Liver (tissue), 8 donors: ENCODE measurements at regions not wholly inside any gene's neighbourhood (a gene's known extent, or its start where the extent isn't known, plus 50 kb on each side); places are given as distances from the start of the nearest gene placed in this dataset.

Experiments used
- DNase-seq: peaks from one replicate; pipeline ENCODE4 v3.0.0-alpha.2; 2017; ENCODE audit warnings: low spot score
- H3K27ac ChIP-seq, 2 donors: one replicate each; pipeline ENCODE4 v1.7.0; 2013; ENCODE audit warnings: inconsistent platforms in 2 of 2, low read length in 2 of 2, control low read depth in 1 of 2, low read depth in 1 of 2, mild to moderate bottlenecking in 1 of 2
- H3K27me3 ChIP-seq, 4 donors: one replicate each; pipeline versions ENCODE4 v1.6.1 to v1.7.0; 2013; ENCODE audit warnings: low read length in 3 of 4, inconsistent platforms in 1 of 4, mild to moderate bottlenecking in 1 of 4, moderate library complexity in 1 of 4; ENCODE audit not compliant: control insufficient read depth in 4 of 4, insufficient read depth in 4 of 4
- H3K36me3 ChIP-seq, 4 donors: one replicate each; pipeline versions ENCODE4 v1.6.1 to v1.7.0; 2013; ENCODE audit warnings: low read length in 3 of 4, mild to moderate bottlenecking in 3 of 4, low read depth in 1 of 4, moderate library complexity in 1 of 4; ENCODE audit not compliant: control insufficient read depth in 4 of 4, insufficient read depth in 3 of 4
- H3K4me1 ChIP-seq, 4 donors: one replicate each; pipeline versions ENCODE4 v1.6.1 to v1.7.0; 2013; ENCODE audit warnings: low read length in 3 of 4, mild to moderate bottlenecking in 3 of 4, moderate library complexity in 1 of 4; ENCODE audit not compliant: control insufficient read depth in 4 of 4, insufficient read depth in 4 of 4
- H3K4me3 ChIP-seq, 3 donors: one replicate each; pipeline versions ENCODE4 v1.6.1 to v1.7.0; 2013; ENCODE audit warnings: low read length in 3 of 3, control low read depth in 1 of 3, low read depth in 1 of 3, mild to moderate bottlenecking in 1 of 3
- H3K9ac ChIP-seq, 2 donors: one replicate each; pipeline ENCODE4 v1.7.0; 2013; ENCODE audit warnings: low read length in 2 of 2, mild to moderate bottlenecking in 2 of 2, moderate library complexity in 2 of 2, control low read depth in 1 of 2, low read depth in 1 of 2
- H3K9me3 ChIP-seq, 4 donors: one replicate each; pipeline versions ENCODE4 v1.6.1 to v1.7.0; 2013; ENCODE audit warnings: low read length in 3 of 4; ENCODE audit not compliant: control insufficient read depth in 4 of 4
- ATF3 ChIP-seq: IDR thresholded peaks from 2 replicates; pipeline ENCODE4 v1.6.1; 2016; ENCODE audit warnings: antibody characterized with exemption
- EGR1 ChIP-seq, 2 donors: IDR thresholded peaks; 2 replicates each; pipeline ENCODE4 v1.6.1; 2016 to 2018; ENCODE audit warnings: antibody characterized with exemption in 2 of 2, low read depth in 2 of 2
- FOXA1 ChIP-seq: IDR thresholded peaks from 2 replicates; pipeline ENCODE4 v1.6.1; 2016; ENCODE audit warnings: antibody characterized with exemption
- FOXA2 ChIP-seq: IDR thresholded peaks from 2 replicates; pipeline ENCODE4 v1.6.1; 2016; ENCODE audit warnings: antibody characterized with exemption
- GABPA ChIP-seq, 2 donors: IDR thresholded peaks in 1 of 2; conservative IDR thresholded peaks in 1 of 2; 2 replicates each; pipeline ENCODE4 v1.6.1; 2016; ENCODE audit warnings: antibody characterized with exemption in 2 of 2, mild to moderate bottlenecking in 1 of 2, moderate library complexity in 1 of 2
- HNF4G ChIP-seq: IDR thresholded peaks from 2 replicates; pipeline ENCODE4 v1.6.1; 2016; ENCODE audit warnings: antibody characterized with exemption
- JUND ChIP-seq, 2 donors: IDR thresholded peaks; 2 replicates each; pipeline ENCODE4 v1.6.1; 2016; ENCODE audit warnings: antibody characterized with exemption in 2 of 2
- MAX ChIP-seq: IDR thresholded peaks from 2 replicates; pipeline ENCODE4 v1.6.1; 2016; ENCODE audit warnings: antibody characterized with exemption
- NR2F2 ChIP-seq: IDR thresholded peaks from 2 replicates; pipeline ENCODE4 v1.6.1; 2016; ENCODE audit warnings: antibody characterized with exemption
- RAD21 ChIP-seq, 2 donors: IDR thresholded peaks; 2 replicates each; pipeline ENCODE4 v1.6.1; 2016; ENCODE audit warnings: antibody characterized with exemption in 2 of 2, mild to moderate bottlenecking in 2 of 2
- REST ChIP-seq: IDR thresholded peaks from 2 replicates; pipeline ENCODE4 v1.6.1; 2016; ENCODE audit warnings: antibody characterized with exemption, mild to moderate bottlenecking
- RXRA ChIP-seq, 2 donors: IDR thresholded peaks; 2 replicates each; pipeline ENCODE4 v1.6.1; 2017 to 2018; ENCODE audit warnings: antibody characterized with exemption in 2 of 2, mild to moderate bottlenecking in 1 of 2
- SP1 ChIP-seq: IDR thresholded peaks from 2 replicates; pipeline ENCODE4 v1.6.1; 2018; ENCODE audit warnings: antibody characterized with exemption, mild to moderate bottlenecking
- TAF1 ChIP-seq: conservative IDR thresholded peaks from 2 replicates; pipeline ENCODE4 v1.6.1; 2016; ENCODE audit warnings: antibody characterized with exemption, mild to moderate bottlenecking
- YY1 ChIP-seq: IDR thresholded peaks from 2 replicates; pipeline ENCODE4 v1.6.1; 2016; ENCODE audit warnings: antibody characterized with exemption, mild to moderate bottlenecking
- WGBS: extraction: QIAGEN DNeasy Blood & Tissue Kit; methylation state at CpG from one replicate; pipeline ENCODE4 v1.1.7; 2013; 5-methylcytosine and 5-hydroxymethylcytosine counted together
- TF ChIP-seq, protein P1 (sequence below): fragments of 150-350 bp; IDR thresholded peaks from 2 replicates; pipeline ENCODE4 v1.5.1; 2017; ENCODE audit warnings: improper control_type of control experiment, low read depth, low read length; ENCODE audit not compliant: missing input control
- TF ChIP-seq, protein P2 (sequence below): IDR thresholded peaks from 2 replicates; pipeline ENCODE4 v1.6.1; 2016; ENCODE audit warnings: antibody characterized with exemption
- donor health status: healthy.
- donor health status: healthy.
- donor health status: healthy.
- donor health status: healthy.
- donor health status: healthy.

DNA sequence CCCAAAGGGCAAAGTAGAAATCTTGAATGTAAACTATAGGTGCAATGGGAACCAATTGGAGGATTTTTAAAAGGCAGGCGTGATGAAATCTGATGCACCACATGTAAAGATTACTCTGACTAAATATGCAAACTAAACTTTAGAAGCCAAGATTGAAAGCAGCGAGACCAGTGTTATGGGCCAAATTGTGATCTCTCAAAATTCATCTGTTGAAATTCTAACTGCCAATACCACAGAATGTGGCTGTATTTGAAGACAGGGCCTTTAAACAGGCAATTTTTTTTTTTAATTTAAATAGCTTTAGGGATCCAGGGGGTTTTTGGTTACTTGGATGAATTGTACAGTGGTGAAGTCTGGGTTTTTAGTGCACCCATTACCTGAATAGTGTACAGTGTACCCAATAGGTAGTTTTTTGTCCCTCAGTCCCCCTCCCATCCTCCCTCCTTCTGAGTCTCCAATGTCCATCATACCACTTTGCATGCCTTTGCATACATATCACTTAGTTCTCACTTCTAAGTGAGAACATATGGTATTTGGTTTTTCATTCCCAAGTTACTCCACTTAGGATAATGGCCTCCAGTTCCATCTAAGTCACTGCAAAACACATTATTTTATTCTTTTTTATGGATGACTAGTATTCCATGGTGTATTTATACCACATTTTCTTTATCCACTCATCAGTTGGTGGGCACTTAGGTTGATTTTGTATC, 69.7 kb downstream of the DRD1 start:
- H3K9ac ChIP-seq: no peak overlapping the region
- TF ChIP-seq NR2F2 (no peak), EGR1 (IDR thresholded peaks at IDR 0.05; ENCODE audit: low read depth in 2 of 2) (no peak), HNF4G (no peak), REST (no peak), GABPA (IDR thresholded peaks at IDR 0.05 in 1 of 2, conservative IDR thresholded peaks at IDR 0.05 in 1 of 2) (no peak), YY1 (no peak), FOXA1 (no peak), JUND (IDR thresholded peaks at IDR 0.05) (no peak), RXRA (IDR thresholded peaks at IDR 0.05) (no peak), TAF1 (no peak), ATF3 (no peak), SP1 (no peak), RAD21 (IDR thresholded peaks at IDR 0.05) (no peak), FOXA2 (no peak)
- TF ChIP-seq, protein P1, sequence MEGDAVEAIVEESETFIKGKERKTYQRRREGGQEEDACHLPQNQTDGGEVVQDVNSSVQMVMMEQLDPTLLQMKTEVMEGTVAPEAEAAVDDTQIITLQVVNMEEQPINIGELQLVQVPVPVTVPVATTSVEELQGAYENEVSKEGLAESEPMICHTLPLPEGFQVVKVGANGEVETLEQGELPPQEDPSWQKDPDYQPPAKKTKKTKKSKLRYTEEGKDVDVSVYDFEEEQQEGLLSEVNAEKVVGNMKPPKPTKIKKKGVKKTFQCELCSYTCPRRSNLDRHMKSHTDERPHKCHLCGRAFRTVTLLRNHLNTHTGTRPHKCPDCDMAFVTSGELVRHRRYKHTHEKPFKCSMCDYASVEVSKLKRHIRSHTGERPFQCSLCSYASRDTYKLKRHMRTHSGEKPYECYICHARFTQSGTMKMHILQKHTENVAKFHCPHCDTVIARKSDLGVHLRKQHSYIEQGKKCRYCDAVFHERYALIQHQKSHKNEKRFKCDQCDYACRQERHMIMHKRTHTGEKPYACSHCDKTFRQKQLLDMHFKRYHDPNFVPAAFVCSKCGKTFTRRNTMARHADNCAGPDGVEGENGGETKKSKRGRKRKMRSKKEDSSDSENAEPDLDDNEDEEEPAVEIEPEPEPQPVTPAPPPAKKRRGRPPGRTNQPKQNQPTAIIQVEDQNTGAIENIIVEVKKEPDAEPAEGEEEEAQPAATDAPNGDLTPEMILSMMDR: no peak
- TF ChIP-seq, protein P2, sequence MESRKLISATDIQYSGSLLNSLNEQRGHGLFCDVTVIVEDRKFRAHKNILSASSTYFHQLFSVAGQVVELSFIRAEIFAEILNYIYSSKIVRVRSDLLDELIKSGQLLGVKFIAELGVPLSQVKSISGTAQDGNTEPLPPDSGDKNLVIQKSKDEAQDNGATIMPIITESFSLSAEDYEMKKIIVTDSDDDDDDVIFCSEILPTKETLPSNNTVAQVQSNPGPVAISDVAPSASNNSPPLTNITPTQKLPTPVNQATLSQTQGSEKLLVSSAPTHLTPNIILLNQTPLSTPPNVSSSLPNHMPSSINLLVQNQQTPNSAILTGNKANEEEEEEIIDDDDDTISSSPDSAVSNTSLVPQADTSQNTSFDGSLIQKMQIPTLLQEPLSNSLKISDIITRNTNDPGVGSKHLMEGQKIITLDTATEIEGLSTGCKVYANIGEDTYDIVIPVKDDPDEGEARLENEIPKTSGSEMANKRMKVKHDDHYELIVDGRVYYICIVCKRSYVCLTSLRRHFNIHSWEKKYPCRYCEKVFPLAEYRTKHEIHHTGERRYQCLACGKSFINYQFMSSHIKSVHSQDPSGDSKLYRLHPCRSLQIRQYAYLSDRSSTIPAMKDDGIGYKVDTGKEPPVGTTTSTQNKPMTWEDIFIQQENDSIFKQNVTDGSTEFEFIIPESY: no peak
- no peak for DNase-seq
- 86% methylated on average over 2 of the region's 2 CpGs for WGBS
- H3K27ac ChIP-seq: no peak overlapping the region
- H3K36me3 ChIP-seq: no peaks in the 10 kb centered on the region
- H3K4me1 ChIP-seq: no peaks in the 10 kb centered on the region
- H3K9me3 ChIP-seq: no peaks in the 10 kb centered on the region
- H3K27me3 ChIP-seq: no peaks in the 10 kb centered on the region
- H3K4me3 ChIP-seq: no peak overlapping the region

DNA sequence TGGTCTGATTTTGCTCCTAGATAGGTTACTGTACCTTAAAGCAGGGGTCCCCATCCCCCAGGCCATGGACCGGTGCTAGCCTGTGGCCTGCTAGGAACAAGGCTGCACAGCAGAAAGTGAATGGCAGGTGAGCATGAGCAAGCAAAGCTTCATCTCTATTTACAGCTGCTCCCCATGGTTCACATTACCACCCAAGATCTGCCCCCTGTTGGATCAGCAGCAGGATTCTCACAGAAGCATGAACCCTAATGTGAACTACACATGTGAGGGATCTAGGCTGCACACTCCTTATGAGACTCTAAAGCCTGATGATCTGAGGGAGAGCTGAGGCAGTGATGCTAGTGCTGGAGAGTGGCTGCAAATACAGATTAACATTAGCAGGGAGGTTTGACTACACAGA, 78.1 kb downstream of the DRD1 start:
- WGBS: 93% methylated on average over 1 of the region's 1 CpG
- no peak for DNase-seq
- no peaks in the 10 kb centered on the region for H3K9me3 ChIP-seq
- no peaks in the 10 kb centered on the region for H3K36me3 ChIP-seq
- H3K9ac ChIP-seq: no peak overlapping the region
- peaks cover 0 to under 1% (median 0%) of the 10 kb centered on the region in 4 donors for H3K27me3 ChIP-seq
- H3K4me3 ChIP-seq: no peak overlapping the region
- no peaks in the 10 kb centered on the region for H3K4me1 ChIP-seq
- no peak for TF ChIP-seq REST
- TF ChIP-seq RXRA (IDR thresholded peaks at IDR 0.05): no peak
- no peak for TF ChIP-seq MAX
- TF ChIP-seq, protein P2: no peak
- TF ChIP-seq JUND (IDR thresholded peaks at IDR 0.05): no peak
- TF ChIP-seq NR2F2: no peak
- TF ChIP-seq EGR1 (IDR thresholded peaks at IDR 0.05; ENCODE audit: low read depth in 2 of 2): no peak
- TF ChIP-seq YY1: no peak
- no peak for TF ChIP-seq SP1
- no peak overlapping the region for H3K27ac ChIP-seq
